ENCODE measurements at regions not wholly inside any gene's neighbourhood (a gene's known extent, or its start where the extent isn't known, plus 50 kb on each side); places are given as distances from the start of the nearest gene placed in this dataset.
"Not testable (repeated sequence)": the region's sequence is repeated elsewhere in the genome, so short reads cannot be mapped to it uniquely, and the experiment has no call there.

GRCh38 chr11:97745515-97746050, 1275.2 kb upstream of the CNTN5 start:
- no peaks in the 10 kb centered on the region for H3K36me3 Mint-ChIP-seq
- peaks cover 13% of the 10 kb centered on the region for H3K9me3 Mint-ChIP-seq
- H3K27ac Mint-ChIP-seq = no peak overlapping the region
- no peak for DNase-seq
- H3K27me3 Mint-ChIP-seq = no peaks in the 10 kb centered on the region
- H3K4me1 Mint-ChIP-seq (ENCODE audit: low read depth) = no peaks in the 10 kb centered on the region
- CTCF ChIA-PET = no interaction called here
- POLR2A ChIA-PET = no interaction called here
- no peak overlapping the region for H3K4me3 Mint-ChIP-seq
- intact Hi-C loops (cut with micrococcal nuclease) = no loop called here

GRCh38 chr11:97746818-97747217, 1273.9 kb upstream of the CNTN5 start:
- CTCF ChIA-PET = no interaction called here
- Mint-ChIP-seq H3K36me3 (no peaks in the 10 kb centered on the region), H3K27me3 (no peaks in the 10 kb centered on the region), H3K27ac (no peak overlapping the region), H3K4me1 (ENCODE audit: low read depth) (no peaks in the 10 kb centered on the region), H3K4me3 (no peak overlapping the region), H3K9me3 (peaks cover 10% of the 10 kb centered on the region)
- DNase-seq = no peak
- intact Hi-C loops (cut with micrococcal nuclease) = no loop called here
- POLR2A ChIA-PET = no interaction called here

GRCh38 chr11:97751405-97751804, 1269.3 kb upstream of the CNTN5 start:
- no peak overlapping the region for H3K27ac Mint-ChIP-seq
- ChIA-PET CTCF (no interaction called here), POLR2A (no interaction called here)
- peaks cover 11% of the 10 kb centered on the region for H3K9me3 Mint-ChIP-seq
- no peaks in the 10 kb centered on the region for H3K36me3 Mint-ChIP-seq
- H3K4me3 Mint-ChIP-seq = no peak overlapping the region
- no peak for DNase-seq
- intact Hi-C loops (cut with micrococcal nuclease) = no loop called here
- H3K4me1 Mint-ChIP-seq (ENCODE audit: low read depth) = no peaks in the 10 kb centered on the region
- no peaks in the 10 kb centered on the region for H3K27me3 Mint-ChIP-seq

- intact Hi-C loops (cut with micrococcal nuclease) = no loop called here
- Mint-ChIP-seq H3K4me1 (ENCODE audit: low read depth) (no peaks in the 10 kb centered on the region), H3K27me3 (no peaks in the 10 kb centered on the region), H3K36me3 (no peaks in the 10 kb centered on the region), H3K9me3 (peaks cover 15% of the 10 kb centered on the region), H3K27ac (no peak overlapping the region), H3K4me3 (no peak overlapping the region)
- ChIA-PET CTCF (no interaction called here), POLR2A (no interaction called here)
- DNase-seq = no peak
Measured at GRCh38 chr11:97751952-97752351, 1268.8 kb upstream of the CNTN5 start.

GRCh38 chr11:97754976-97755375, 1265.8 kb upstream of the CNTN5 start:
- Mint-ChIP-seq H3K27ac (no peak overlapping the region), H3K9me3 (peaks cover 15% of the 10 kb centered on the region), H3K36me3 (no peaks in the 10 kb centered on the region), H3K4me3 (no peak overlapping the region), H3K4me1 (ENCODE audit: low read depth) (no peaks in the 10 kb centered on the region), H3K27me3 (no peaks in the 10 kb centered on the region)
- POLR2A ChIA-PET = no interaction called here
- intact Hi-C loops (cut with micrococcal nuclease) = no loop called here
- no peak for DNase-seq
- CTCF ChIA-PET = no interaction called here

- no peak for DNase-seq
- ChIA-PET POLR2A (no interaction called here), CTCF (no interaction called here)
- Mint-ChIP-seq H3K4me3 (no peak overlapping the region), H3K4me1 (ENCODE audit: low read depth) (no peaks in the 10 kb centered on the region), H3K27me3 (no peaks in the 10 kb centered on the region), H3K36me3 (no peaks in the 10 kb centered on the region), H3K9me3 (peaks cover 15% of the 10 kb centered on the region), H3K27ac (no peak overlapping the region)
- intact Hi-C loops (cut with micrococcal nuclease) = no loop called here
Measured at GRCh38 chr11:97756571-97757335, 1264.0 kb upstream of the CNTN5 start.

- POLR2A ChIA-PET = no interaction called here
- no peak overlapping the region for H3K27ac Mint-ChIP-seq
- H3K36me3 Mint-ChIP-seq = no peaks in the 10 kb centered on the region
- H3K4me1 Mint-ChIP-seq (ENCODE audit: low read depth) = no peaks in the 10 kb centered on the region
- intact Hi-C loops (cut with micrococcal nuclease) = no loop called here
- no peak overlapping the region for H3K4me3 Mint-ChIP-seq
- no peak for DNase-seq
- CTCF ChIA-PET = no interaction called here
- peaks cover 5% of the 10 kb centered on the region for H3K9me3 Mint-ChIP-seq
- H3K27me3 Mint-ChIP-seq = no peaks in the 10 kb centered on the region
Measured at GRCh38 chr11:97761175-97761574, 1259.6 kb upstream of the CNTN5 start.

- ChIA-PET POLR2A (no interaction called here), CTCF (no interaction called here)
- no peaks in the 10 kb centered on the region for H3K9me3 Mint-ChIP-seq
- intact Hi-C loops (cut with micrococcal nuclease) = no loop called here
- H3K27ac Mint-ChIP-seq = no peak overlapping the region
- no peak for DNase-seq
- no peaks in the 10 kb centered on the region for H3K27me3 Mint-ChIP-seq
- H3K36me3 Mint-ChIP-seq = no peaks in the 10 kb centered on the region
- H3K4me1 Mint-ChIP-seq (ENCODE audit: low read depth) = no peaks in the 10 kb centered on the region
- H3K4me3 Mint-ChIP-seq = no peak overlapping the region
Measured at GRCh38 chr11:97764193-97764592, 1256.6 kb upstream of the CNTN5 start.

GRCh38 chr11:97764605-97765004, 1256.1 kb upstream of the CNTN5 start:
- Mint-ChIP-seq H3K36me3 (no peaks in the 10 kb centered on the region), H3K4me3 (no peak overlapping the region), H3K4me1 (ENCODE audit: low read depth) (no peaks in the 10 kb centered on the region), H3K9me3 (no peaks in the 10 kb centered on the region), H3K27ac (no peak overlapping the region), H3K27me3 (no peaks in the 10 kb centered on the region)
- intact Hi-C loops (cut with micrococcal nuclease) = no loop called here
- ChIA-PET POLR2A (no interaction called here), CTCF (no interaction called here)
- DNase-seq = no peak

GRCh38 chr11:97770570-97770969, 1250.2 kb upstream of the CNTN5 start:
- H3K4me1 Mint-ChIP-seq (ENCODE audit: low read depth) = no peaks in the 10 kb centered on the region
- intact Hi-C loops (cut with micrococcal nuclease) = no loop called here
- no peak for DNase-seq

GRCh38 chr11:97772705-97773104, 1248.0 kb upstream of the CNTN5 start:
- ChIA-PET POLR2A (no interaction called here), CTCF (no interaction called here)
- Mint-ChIP-seq H3K9me3 (peaks cover 11% of the 10 kb centered on the region), H3K27ac (no peak overlapping the region), H3K4me1 (ENCODE audit: low read depth) (no peaks in the 10 kb centered on the region), H3K4me3 (no peak overlapping the region), H3K36me3 (no peaks in the 10 kb centered on the region), H3K27me3 (no peaks in the 10 kb centered on the region)
- DNase-seq = no peak
- intact Hi-C loops (cut with micrococcal nuclease) = no loop called here

More at GRCh38 chr11:97770570-97770969, 1250.2 kb upstream of the CNTN5 start:
- H3K4me3 Mint-ChIP-seq = no peak overlapping the region
- no peaks in the 10 kb centered on the region for H3K36me3 Mint-ChIP-seq
- peaks cover 4% of the 10 kb centered on the region for H3K9me3 Mint-ChIP-seq
- no peaks in the 10 kb centered on the region for H3K27me3 Mint-ChIP-seq
- POLR2A ChIA-PET = no interaction called here
- no peak overlapping the region for H3K27ac Mint-ChIP-seq
- CTCF ChIA-PET = no interaction called here

- POLR2A ChIA-PET; H3K27ac Mint-ChIP-seq; CTCF ChIA-PET; H3K4me3 Mint-ChIP-seq; H3K36me3 Mint-ChIP-seq; H3K27me3 Mint-ChIP-seq; H3K4me1 Mint-ChIP-seq (ENCODE audit: low read depth); DNase-seq; intact Hi-C loops (cut with micrococcal nuclease): not testable (repeated sequence)
- peaks cover 53% of the 10 kb centered on the region for H3K9me3 Mint-ChIP-seq
Measured at GRCh38 chr11:97784388-97784787, 1236.4 kb upstream of the CNTN5 start.

- ChIA-PET POLR2A (no interaction called here), CTCF (no interaction called here)
- intact Hi-C loops (cut with micrococcal nuclease) = no loop called here
- Mint-ChIP-seq H3K9me3 (peaks cover 46% of the 10 kb centered on the region), H3K4me1 (ENCODE audit: low read depth) (no peaks in the 10 kb centered on the region), H3K27ac (no peak overlapping the region), H3K27me3 (no peaks in the 10 kb centered on the region), H3K4me3 (no peak overlapping the region), H3K36me3 (no peaks in the 10 kb centered on the region)
- DNase-seq = no peak
Measured at GRCh38 chr11:97786961-97787360, 1233.8 kb upstream of the CNTN5 start.

Measured in activated CD4-positive, alpha-beta memory T cell treated with anti-CD3 and anti-CD28 coated beads for 36 hours (primary cell).